B cell (primary cell): ENCODE measurements at regions not wholly inside any gene's neighbourhood (a gene's known extent, or its start where the extent isn't known, plus 50 kb on each side); places are given as distances from the start of the nearest gene placed in this dataset.

Experiments used
- CTCF ChIP-seq: fragments of 200-600 bp; IDR thresholded peaks from one replicate; pipeline ENCODE4 v1.8.0; 2022; ENCODE audit warnings: antibody characterized with exemption, mild to moderate bottlenecking
- EZH2 ChIP-seq: IDR thresholded peaks from 2 replicates; pipeline ENCODE4 v1.6.1; 2012; ENCODE audit warnings: borderline replicate concordance, low read depth, mild to moderate bottlenecking, moderate library complexity, low read length; ENCODE audit not compliant: insufficient read depth, poor library complexity, severe bottlenecking

- TF ChIP-seq CTCF (no peak), EZH2 (no peak)
These were observed 160.6 kb upstream of the RGMA start for GRCh38 chr15:93249623-93250022.
